NCI-H2227 (cell line): ENCODE measurements at regions not wholly inside any gene's neighbourhood (a gene's known extent, or its start where the extent isn't known, plus 50 kb on each side); places are given as distances from the start of the nearest gene placed in this dataset.
"Not testable (repeated sequence)": the region's sequence is repeated elsewhere in the genome, so short reads cannot be mapped to it uniquely, and the experiment has no call there.

ENCODE experiments used
- DNase-seq: peaks from one replicate; lab custom pipeline; 2025; ENCODE audit not compliant: unreplicated experiment; lab: John Stamatoyannopoulos, UW

DNA sequence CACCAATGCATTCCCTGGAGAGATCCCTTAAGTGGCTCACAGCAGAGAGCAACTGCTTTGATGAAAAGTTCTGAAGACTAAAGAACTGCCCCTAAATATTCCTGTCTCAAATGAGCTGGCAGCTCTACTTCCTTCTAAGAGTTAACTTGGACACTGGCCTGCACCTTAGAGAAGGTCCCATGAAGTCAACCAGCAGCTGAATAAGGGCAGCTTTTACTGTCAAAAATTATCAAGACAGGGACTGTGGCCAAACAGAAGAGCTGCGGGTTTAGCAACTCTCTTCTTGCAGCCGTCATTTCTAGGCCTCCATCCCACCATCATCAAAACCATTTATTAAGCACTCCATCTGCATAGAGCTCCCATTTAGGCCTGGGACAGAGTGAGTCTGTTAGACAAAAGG lies 491.1 kb upstream of the TSHZ3 start:
- no peak for DNase-seq

DNA sequence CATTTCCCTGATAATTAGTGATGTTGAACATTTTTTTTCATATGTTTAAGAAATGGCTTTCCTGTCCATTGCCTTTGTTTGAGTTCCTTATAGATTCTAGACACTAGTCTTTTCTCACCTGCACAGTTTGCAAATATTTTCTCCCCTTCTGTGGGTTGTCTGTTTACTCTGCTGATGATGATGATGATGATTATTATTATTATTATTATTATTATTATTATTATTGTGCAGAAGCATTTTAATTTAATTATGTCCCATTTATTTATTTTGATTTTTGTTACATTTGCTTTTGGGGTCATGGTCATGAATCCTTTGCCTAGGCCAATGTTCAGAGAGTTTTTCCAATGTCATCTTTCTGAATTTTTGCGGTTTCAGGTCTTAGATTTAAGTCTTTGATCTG lies 492.5 kb upstream of the TSHZ3 start:
- no peak for DNase-seq

DNA sequence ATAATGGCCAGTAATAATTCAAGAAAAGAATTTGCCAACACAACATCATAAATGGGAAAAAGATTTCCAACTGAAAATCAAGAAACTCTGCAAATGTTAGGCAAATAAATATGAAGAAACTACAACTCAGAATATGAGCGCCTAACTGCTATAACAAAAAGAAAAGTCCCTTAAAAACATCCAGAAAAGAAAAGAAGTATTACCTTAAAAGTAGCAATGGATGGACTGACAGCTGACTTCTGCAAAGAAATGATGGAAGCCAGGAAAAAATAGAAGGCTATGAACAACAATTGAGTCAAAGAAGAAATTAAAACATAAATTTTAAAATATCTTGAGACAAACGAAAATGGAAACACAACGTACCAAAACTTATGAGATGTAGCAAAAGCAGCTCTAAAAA lies 482.3 kb upstream of the ZNF507 start:
- no peak for DNase-seq

DNA sequence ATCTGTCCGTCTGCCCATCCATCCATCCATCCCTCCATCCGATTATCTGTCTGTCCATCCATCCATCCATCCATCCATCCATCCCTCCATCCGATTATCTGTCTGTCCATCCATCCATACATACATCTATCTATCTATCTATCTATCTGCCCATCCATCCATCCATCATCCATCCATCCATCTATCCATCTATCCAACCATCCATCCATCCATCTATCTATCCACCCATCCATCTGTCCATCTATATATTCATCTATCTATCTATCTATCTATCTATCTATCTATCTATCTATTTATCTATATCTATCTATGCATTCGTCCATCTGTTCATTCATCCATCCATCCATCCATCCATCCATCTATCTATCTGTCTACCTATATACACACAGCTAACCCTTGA lies 471.1 kb upstream of the ZNF507 start:
- no peak for DNase-seq

DNA sequence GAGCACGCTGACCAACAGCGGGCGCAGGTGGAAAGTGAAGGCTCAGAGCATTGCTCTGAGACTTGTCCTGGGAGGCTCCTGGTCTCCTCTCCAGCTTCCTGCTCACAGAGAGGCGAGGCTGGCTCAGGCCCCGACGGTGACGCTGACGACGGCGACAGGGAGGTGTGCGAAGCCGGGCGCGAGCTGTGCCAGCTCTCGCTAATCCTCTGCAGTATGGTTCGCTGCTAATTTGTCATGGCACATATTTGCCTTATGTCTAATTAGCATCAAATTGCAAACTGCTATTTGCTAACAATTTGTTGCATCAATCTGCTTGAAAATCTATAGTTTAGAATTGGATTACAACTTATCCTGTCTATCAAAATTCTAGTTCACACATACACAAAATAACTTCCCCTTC lies 469.8 kb upstream of the ZNF507 start:
- DNase-seq: no peak

DNA sequence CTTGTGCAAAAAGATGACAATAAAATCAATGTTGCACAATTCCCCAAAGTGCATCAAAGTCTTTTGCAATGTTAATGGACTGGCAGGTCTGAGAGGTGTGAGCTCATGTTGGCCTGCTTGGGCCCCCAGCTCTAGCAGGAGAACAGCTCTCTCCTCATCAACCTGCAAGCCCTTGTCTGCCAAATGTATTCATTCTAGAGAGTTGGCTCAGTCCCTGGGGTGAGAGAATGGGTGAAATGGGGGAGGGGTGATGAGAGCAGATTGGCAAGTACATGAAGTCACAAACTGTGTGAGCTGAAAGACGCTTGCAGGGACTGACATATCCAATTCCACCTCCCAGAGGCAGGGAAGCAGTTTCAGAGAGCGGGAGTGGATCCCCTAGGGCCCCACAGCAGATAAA lies 465.1 kb upstream of the ZNF507 start:
- no peak for DNase-seq

DNA sequence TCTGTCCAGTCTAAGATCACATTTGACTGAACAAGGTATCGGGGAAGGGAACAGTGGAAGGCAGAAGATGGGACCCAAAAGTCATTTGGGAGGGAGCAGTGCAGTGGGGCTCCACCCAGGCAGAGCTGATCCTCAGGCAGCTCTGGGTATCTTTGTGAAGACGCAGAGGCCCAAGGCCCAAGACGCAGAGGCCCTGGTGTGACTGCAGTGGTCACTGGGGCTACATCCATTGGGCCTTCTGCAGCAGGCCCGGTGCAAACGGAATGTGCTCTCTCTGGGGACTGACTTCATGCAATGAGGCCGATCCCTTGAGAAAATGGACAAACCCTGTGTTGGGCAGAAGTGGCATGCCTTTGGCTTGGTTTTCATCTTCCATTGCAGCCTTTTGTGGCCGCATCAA lies 463.4 kb upstream of the ZNF507 start:
- no peak for DNase-seq

DNA sequence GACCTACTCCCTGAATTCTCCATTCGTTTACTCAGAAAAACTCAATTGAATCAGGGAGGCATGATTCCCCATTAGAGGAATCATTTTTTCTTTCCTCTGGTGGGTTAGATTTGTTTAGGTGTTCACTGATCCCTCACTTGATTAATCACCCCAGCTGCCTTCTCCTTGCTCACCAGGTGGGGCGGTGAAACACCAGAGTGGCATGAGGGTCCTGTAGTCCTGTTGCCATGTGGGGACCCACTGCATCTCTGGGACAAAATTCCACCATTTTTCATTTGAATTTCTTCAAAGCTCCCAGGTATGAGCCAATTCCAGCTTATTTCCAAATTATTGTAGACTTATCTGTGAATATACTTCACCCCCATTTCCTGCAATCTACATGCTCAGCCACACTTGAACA lies 462.7 kb upstream of the ZNF507 start:
- no peak for DNase-seq

DNA sequence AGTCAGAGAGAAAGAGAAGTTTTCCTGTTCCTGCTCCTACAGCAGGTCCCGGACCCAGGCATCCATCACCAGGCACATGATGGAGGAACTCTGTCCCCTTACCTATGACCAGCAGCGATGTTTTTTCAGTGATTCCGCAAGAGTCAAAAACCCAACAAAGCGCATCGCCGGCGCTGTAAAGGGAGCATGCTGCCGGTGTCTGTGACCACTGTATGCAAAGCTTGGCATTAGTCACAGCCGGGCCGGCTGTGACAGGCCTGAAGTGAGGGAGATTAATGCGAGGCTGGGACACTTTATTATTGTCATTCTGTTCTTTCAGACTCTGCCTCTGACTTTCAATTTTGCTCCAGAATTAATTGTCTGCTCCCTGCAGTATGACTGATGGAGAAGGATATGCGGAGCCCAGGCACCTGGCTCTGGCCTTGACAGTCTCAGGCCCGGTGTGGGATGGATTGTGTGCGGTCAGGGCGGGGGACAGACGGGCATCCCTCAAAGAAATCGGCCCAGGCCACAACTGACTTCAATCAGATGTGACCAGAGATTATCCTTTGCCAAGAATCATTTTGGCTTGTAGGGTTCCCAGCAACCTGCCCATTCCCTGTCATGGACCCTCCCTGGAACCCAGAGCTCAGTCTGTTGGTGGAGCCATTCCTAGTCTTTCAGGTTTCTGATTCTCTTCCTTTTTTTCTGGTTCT lies 462.0 kb upstream of the ZNF507 start:
- DNase-seq: no peak

DNA sequence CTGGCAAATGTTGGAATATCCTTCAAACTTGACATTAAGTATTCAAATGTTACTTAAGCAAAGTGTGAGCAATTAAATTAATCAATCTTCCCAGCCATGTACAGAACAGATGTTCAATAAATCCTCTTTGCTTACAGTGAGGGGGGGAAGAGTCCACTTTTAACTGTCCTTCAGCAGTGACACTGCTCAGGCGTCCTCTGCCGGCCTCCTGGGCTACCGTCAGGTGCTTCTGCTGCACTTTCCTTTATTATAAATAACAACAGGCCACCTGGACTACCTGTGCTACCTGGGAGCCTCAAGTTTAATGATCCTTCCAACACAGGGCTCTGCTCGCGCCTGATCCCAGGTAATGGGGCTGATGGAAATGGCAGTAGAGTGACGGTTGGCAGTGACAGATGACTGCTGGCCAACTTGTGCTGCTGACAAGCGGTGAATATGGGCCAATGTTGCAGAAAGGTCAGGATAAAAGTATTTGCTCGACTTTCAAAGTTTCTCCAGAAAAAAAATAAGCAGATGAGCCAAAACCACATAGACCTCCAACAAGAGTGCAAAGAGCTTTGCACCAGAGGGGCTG lies 460.0 kb upstream of the ZNF507 start:
- DNase-seq: no peak

DNA sequence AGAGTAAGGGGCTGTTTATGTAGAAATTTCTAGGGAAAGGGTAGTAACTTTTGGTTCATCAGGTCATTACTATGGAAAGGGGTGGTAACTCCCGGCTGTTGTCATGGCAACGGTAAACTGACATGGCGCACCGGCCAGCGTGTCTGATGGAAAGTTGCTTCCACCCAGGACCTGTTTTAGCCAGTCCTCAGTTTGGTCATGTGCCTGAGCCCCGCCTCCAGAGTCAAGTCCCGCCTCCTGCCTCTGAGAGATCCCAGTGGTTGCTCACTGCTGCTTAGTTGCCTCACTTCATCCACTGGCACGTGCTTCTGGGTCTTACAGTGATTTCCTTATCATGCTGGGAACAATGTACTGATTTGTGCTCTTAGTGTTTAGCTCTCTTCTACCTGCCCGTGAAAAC lies 455.2 kb upstream of the ZNF507 start:
- DNase-seq: no peak

DNA sequence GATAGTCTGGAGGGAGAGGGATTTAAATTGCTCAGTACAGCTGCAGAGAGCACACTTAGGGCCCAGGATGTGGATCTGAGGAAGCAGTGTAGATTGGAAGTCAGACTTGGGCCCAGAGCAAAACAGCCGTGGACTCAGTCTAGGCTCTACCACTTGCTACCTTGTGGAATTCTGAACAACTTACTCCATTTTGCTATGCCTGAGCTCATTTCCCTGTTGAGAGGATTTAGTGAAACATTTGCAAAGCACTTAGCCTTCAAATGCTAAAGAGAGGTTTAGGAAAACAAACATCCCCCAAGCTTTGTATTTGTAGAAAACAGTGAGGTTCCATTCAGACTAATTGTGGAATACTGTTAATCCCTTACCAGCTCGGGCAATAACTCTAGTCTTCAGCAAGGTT lies 453.4 kb upstream of the ZNF507 start:
- DNase-seq: no peak

DNA sequence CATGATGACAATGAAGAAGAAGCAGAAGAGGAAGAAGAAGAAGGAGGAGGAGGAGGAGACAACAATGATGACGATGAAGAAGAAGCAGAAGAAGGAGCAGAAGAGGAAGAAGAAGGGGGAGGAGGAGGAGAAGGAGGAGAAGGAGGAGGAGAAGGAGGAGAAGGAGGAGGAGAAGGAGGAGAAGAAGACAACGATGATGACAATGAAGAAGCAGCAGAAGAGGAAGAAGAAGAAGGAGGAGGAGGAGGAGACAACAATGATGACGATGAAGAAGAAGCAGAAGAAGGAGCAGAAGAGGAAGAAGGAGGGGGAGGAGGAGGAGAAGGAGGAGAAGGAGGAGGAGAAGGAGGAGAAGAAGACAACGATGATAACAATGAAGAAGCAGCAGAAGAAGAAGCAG lies 451.9 kb upstream of the ZNF507 start:
- not testable (repeated sequence) for DNase-seq

DNA sequence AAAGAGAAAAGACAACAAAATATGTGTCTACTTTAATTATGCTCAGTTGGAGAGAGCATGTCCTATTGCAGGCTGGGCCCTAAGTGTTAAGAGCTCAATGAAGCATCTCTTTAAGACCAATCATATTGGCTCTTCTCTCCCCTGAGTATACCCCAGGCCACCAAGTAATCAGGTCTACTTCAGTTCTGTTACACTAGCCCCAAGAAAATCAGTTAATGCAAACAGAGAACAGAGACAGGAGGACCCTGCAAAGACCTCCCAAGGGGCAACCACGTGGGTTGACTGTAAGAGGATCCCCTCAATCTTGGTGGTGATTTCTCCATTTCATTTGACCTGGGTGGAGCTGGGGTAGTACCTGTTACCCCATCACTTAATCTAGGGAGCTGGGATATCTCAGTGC lies 451.0 kb upstream of the ZNF507 start:
- DNase-seq: no peak

DNA sequence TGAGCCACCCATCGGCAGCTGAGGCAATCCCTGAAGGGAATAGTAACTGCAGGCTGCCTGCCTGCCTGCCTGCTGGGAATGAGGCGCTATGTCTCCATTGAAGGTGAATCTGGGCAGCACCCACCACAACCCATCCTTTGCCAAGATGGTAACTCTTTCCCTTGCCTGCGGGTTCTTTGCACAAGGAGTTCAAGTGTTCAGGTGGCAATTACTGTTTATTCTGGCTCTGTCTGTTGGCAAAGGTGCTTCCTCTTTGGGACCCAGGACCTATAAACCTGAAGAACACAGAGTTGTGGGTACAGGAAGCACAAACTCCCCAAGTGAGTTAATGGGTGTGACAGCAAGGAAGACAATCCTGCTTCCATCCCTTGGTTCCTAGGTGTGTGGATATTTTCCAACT lies 448.1 kb upstream of the ZNF507 start:
- no peak for DNase-seq

DNA sequence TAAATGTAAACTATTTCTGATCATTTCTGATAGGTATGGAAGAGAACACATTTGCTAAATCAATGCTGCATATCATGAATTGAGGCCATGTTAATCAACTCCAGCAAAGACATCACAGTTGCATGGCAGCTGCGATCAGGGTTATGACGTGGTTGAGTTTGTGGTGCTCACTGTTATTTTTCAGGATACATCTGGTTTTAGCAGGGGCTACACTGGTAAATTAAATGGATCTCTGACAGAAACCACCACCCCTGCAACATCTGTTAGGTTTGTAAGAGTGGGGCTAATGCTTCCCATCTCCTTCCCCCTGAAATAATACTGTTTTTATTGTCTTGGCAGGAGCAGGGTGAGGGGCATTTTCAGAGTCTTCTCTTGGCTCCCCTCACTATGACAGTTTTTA lies 444.4 kb upstream of the ZNF507 start:
- no peak for DNase-seq

DNA sequence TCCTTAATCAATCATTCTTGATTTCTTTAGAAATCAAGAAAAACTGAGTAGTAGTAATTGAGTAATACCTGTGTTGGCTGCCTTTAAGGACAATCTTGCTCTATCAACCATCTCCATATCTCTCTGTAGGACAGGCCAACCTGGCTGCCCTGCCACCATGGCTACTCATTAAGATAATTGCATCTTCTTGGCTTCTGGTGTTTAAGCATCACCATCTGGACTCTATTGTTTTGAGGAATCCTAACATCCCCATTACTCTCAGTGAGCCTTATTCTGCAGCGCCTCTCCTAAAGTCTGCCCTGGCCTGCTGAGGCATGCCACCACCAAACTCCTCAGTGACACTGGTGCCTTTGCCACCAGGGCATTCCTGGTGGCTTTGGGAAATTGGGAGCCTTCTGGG lies 442.6 kb upstream of the ZNF507 start:
- no peak for DNase-seq

DNA sequence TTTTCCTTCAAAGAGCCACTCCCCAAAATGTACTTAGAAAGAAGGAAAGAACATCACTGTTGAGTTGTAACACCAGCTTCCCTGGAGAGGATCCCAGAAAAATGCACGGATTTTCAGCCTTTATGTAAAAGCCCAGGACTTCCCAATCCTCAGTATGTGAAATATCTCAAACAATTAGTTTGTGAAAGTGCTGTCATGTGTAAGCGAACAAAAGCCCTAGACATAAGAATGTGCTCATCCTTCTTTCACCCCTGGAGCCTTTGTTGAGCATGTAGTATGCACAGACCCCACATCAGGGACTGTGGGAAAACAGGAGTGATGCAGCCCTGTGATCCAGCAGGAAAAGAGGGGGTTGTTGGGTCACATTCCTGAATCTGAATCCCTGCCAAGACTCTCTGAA lies 441.4 kb upstream of the ZNF507 start:
- DNase-seq: no peak

DNA sequence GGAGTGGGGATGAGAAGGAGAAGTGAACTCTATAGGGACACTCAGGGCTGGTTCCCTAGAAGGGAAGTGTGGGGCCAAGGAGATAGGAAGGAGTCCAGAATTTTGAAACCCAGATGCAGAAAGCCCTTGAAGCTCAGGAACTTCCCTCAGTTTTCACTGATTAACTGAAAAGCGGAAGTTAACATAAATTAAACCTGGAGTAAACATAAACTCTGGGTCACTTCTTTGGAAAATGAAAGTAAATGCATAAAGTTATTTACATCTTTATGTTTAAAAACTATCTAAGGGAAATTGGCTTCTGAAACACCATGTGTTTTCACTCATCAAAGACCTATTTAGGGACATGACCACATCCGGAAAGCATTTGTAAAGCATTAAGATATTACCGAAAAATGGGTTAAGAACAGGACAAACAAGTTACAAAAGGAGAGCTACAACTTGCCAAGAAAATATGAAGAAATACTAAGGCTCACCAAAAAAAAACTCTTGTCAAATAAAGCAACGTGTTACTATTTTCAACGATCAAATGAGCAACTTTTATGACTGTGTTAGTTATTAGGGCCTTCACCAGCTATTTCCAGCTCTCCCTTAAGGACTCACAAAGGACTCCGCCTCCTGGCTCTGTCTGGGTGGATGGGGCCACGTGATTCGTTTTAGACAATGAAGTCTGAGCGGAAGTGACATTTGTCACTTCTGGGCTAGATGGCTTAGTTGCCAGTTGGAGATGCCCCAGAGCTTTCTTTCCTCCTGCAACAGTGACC lies 439.1 kb upstream of the ZNF507 start:
- no peak for DNase-seq

DNA sequence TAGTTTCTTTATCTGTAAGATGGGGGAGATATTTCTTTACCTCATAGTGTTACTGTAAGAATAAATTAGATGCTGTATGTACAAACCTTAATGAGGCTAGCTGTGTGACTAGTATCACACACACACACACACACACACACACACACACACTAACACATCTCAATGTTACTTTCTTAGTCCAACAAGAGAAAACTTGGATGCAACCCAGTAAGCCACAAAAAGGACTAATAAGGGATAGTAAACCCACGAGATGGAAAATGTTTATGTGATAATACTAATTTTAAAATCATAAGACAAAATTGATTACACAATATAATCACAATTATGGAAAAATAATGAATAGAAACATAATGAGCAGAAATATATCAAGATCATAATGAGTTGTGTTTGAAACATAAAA lies 437.7 kb upstream of the ZNF507 start:
- no peak for DNase-seq

DNA sequence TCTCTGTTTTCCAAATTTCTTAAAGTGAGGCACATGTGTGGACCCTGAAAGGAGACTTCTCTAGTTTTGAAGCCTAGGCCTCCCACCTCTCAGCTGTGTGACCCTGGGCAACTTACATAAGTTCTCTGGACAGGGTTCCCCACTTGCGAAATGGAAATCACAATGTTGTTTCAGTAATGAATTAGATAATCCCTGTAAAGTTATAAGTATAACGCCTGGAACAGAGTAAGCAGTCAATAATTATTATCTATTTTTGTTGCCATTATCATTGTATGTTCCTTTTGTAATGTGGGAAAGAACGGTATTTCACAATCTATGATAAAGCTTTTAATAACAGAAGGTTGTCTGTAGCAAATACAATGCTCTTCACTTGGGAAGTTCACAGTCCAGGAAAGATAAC lies 437.3 kb upstream of the ZNF507 start:
- no peak for DNase-seq

DNA sequence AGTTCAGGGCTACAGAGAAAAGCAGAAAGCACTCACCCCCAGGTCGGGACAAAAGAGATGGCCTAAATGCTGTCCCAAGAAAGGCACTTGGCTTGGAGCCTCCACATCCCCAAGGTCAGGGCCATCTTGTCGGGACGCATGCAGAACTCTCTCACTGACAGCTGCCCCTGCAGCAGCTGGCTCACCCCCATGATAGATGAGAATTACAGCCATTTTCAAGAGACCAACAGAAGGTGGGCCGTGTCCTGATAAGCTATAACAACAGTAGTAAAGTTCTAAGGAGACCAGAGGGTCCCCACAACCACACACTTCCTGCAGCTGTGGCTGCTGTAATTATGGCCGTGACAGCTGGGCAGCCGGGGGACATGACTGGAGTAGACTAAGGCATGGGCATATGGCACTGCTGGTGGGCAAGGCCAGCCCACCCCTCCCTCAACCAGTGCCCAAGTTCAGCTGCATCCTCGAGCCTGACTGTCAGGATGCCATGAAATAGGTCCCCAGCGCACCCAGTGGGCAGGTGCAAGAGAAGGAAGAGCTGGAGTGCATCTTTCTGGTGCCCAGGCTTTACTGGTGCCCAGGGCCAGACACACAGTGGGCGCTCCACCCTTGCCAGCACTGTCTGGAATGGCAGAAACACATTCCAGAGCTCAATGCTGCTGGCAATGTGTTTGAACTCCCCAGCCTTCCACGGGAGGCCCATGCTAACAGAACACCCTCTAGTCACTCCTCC lies 436.7 kb upstream of the ZNF507 start:
- no peak for DNase-seq
